IMR-90 (cell line): ENCODE measurements at regions not wholly inside any gene's neighbourhood (a gene's known extent, or its start where the extent isn't known, plus 50 kb on each side); places are given as distances from the start of the nearest gene placed in this dataset.

Experiments used
- ATAC-seq: fragments of 200-7000 bp; cut with Tn5 transposase; 2 replicates; pipeline ENCODE4 v1.9.1; 2020; ENCODE audit warnings: low read depth, mild to moderate bottlenecking, moderate library complexity
- BruUV-seq: library from RNA; stranded (reverse); fragments of 400-500 nt; replicated peaks from 2 replicates; lab custom pipeline; 2021; lab: Mats Ljungman, UMichigan
- CTCF ChIA-PET: fragments of 300-600 bp; formaldehyde crosslinking; extraction: SDS; loops from one replicate; lab custom pipeline; 2021; ENCODE audit warnings: antibody characterized with exemption; lab: Yijun Ruan, JAX
- POLR2A ChIA-PET: fragments of 300-600 bp; sonication (Branson Sonifier 250); formaldehyde crosslinking; loops from one replicate; lab custom pipeline; 2022; ENCODE audit warnings: antibody characterized with exemption; ENCODE audit not compliant: unreplicated experiment; lab: Charles Lee
- DNase-seq: peaks from one replicate; pipeline ENCODE4 v3.0.0; 2013
- H2AFZ ChIP-seq: replicated peaks from 2 replicates; pipeline ENCODE3; 2013; ENCODE audit warnings: low read length, mild to moderate bottlenecking; ENCODE audit not compliant: poor library complexity
- H2AK5ac ChIP-seq: 2 replicates; pipeline ENCODE4 v1.6.1; 2013; ENCODE audit warnings: low read depth, low read length, inconsistent platforms
- H2AK9ac ChIP-seq: replicated peaks from 2 replicates; pipeline ENCODE3; 2013; ENCODE audit warnings: mild to moderate bottlenecking, low read depth, low read length, moderate library complexity; ENCODE audit not compliant: poor library complexity
- H2BK120ac ChIP-seq: 2 replicates; pipeline ENCODE4 v1.6.1; 2013; ENCODE audit warnings: low read depth, low read length, inconsistent platforms
- H2BK15ac ChIP-seq: 3 replicates; pipeline ENCODE4 v1.6.1; 2013; ENCODE audit warnings: low read depth, low read length, inconsistent platforms
- H2BK20ac ChIP-seq: 2 replicates; pipeline ENCODE4 v1.6.1; 2013; ENCODE audit warnings: low read depth, mild to moderate bottlenecking, inconsistent platforms, low read length, moderate library complexity
- H2BK5ac ChIP-seq: 2 replicates; pipeline ENCODE4 v1.6.1; 2013; ENCODE audit warnings: mild to moderate bottlenecking, low read depth, low read length, inconsistent platforms; ENCODE audit not compliant: poor library complexity, severe bottlenecking
- H3K14ac ChIP-seq: replicated peaks from 2 replicates; pipeline ENCODE4 v1.6.1; 2013; ENCODE audit warnings: low read depth, low read length, inconsistent platforms
- H3K18ac ChIP-seq: 2 replicates; pipeline ENCODE4 v1.6.1; 2013; ENCODE audit warnings: low read depth, low read length, control low read depth
- H3K23ac ChIP-seq: 2 replicates; pipeline ENCODE4 v1.6.1; 2013; ENCODE audit warnings: low read depth, low read length, inconsistent platforms
- H3K27ac ChIP-seq: 2 replicates; pipeline ENCODE4 v1.5.1; 2013; ENCODE audit warnings: mild to moderate bottlenecking, control low read depth, low read length; ENCODE audit not compliant: insufficient read depth
- H3K27me3 ChIP-seq: 2 replicates; pipeline ENCODE4 v1.6.1; 2013; ENCODE audit warnings: low read length; ENCODE audit not compliant: control insufficient read depth, insufficient read depth
- H3K36me3 ChIP-seq: 2 replicates; pipeline ENCODE4 v1.6.1; 2013; ENCODE audit warnings: low read length, mixed read lengths; ENCODE audit not compliant: control insufficient read depth, insufficient read depth
- H3K4ac ChIP-seq: 2 replicates; pipeline ENCODE4 v1.6.1; 2013; ENCODE audit warnings: low read depth, low read length, inconsistent platforms
- H3K4me1 ChIP-seq: 2 replicates; pipeline ENCODE4 v1.6.1; 2013; ENCODE audit warnings: low read length, mixed read lengths; ENCODE audit not compliant: control insufficient read depth, insufficient read depth
- H3K4me2 ChIP-seq: 2 replicates; pipeline ENCODE4 v1.6.1; 2013; ENCODE audit warnings: low read depth, mild to moderate bottlenecking, control low read depth, low read length, moderate library complexity
- H3K4me3 ChIP-seq: 2 replicates; pipeline ENCODE4 v1.5.1; 2013; ENCODE audit warnings: low read depth, mild to moderate bottlenecking, control low read depth, low read length, moderate library complexity; ENCODE audit not compliant: insufficient read depth
- H3K56ac ChIP-seq: 2 replicates; pipeline ENCODE4 v1.6.1; 2013; ENCODE audit warnings: low read length, inconsistent platforms; ENCODE audit not compliant: insufficient read depth; ENCODE audit errors: extremely low read depth
- H3K79me1 ChIP-seq, 2 experiments: 2 replicates each; pipeline ENCODE4 v1.6.1; 2013; ENCODE audit warnings: low read length in 2 of 2, inconsistent platforms in 1 of 2, low read depth in 1 of 2
- H3K9ac ChIP-seq: 2 replicates; pipeline ENCODE4 v1.6.1; 2013; ENCODE audit warnings: low read depth, low read length, control low read depth
- H3K9me1 ChIP-seq: 2 replicates; pipeline ENCODE4 v1.6.1; 2013; ENCODE audit warnings: low read length, inconsistent platforms; ENCODE audit not compliant: insufficient read depth
- H3K9me3 ChIP-seq: 2 replicates; pipeline ENCODE4 v1.6.1; 2013; ENCODE audit warnings: low read length; ENCODE audit not compliant: control insufficient read depth, insufficient read depth
- H4K20me1 ChIP-seq: 2 replicates; pipeline ENCODE4 v1.6.1; 2013; ENCODE audit warnings: low read length, inconsistent platforms; ENCODE audit not compliant: insufficient read depth
- H4K5ac ChIP-seq: 2 replicates; pipeline ENCODE4 v1.6.1; 2013; ENCODE audit warnings: mild to moderate bottlenecking, low read depth, low read length, control low read depth
- H4K8ac ChIP-seq, 2 experiments: 2 replicates each; pipeline ENCODE4 v1.6.1; 2013; ENCODE audit warnings: low read depth in 2 of 2, low read length in 2 of 2, control low read depth in 1 of 2, inconsistent platforms in 1 of 2
- H4K91ac ChIP-seq: 2 replicates; pipeline ENCODE4 v1.6.1; 2013; ENCODE audit warnings: low read depth, low read length, inconsistent platforms; ENCODE audit not compliant: insufficient read depth
- CEBPB ChIP-seq: IDR thresholded peaks from 2 replicates; pipeline ENCODE4 v1.6.1; 2012; ENCODE audit warnings: low read depth, low read length, improper control_type of control experiment
- FOS ChIP-seq: fragments of 150-350 bp; IDR thresholded peaks from 2 replicates; pipeline ENCODE4 v1.6.1; 2016; ENCODE audit warnings: low read depth, low read length
- WGBS, 2 experiments: methylation state at CpG; one replicate each; pipeline versions ENCODE4 v1.1.5 to v1.1.7; 2013; ENCODE audit warnings: missing lambda C conversion rate in 2 of 2; ENCODE audit not compliant: insufficient read length in 1 of 2; ENCODE audit errors: extremely low coverage in 2 of 2; 5-methylcytosine and 5-hydroxymethylcytosine counted together
- dilution Hi-C: fragments of 300-500 bp; cut with HindIII; formaldehyde crosslinking; loops from one replicate; pipeline ENCODE4 v1.14.3; 2018; ENCODE audit warnings: low sequenced_read_pairs; ENCODE audit not compliant: unreplicated experiment
- in situ Hi-C: fragments of 300-500 bp; cut with MboI; formaldehyde crosslinking; loops from 3 replicates; pipeline ENCODE4 v1.14.3; 2019; ENCODE audit warnings: low sequenced_read_pairs, inconsistent platforms, mixed read lengths
- intact Hi-C: fragments of 100-400 bp; cut with micrococcal nuclease; formaldehyde crosslinking; loops from 2 replicates; pipeline ENCODE4 v1.10.0; 2022
- TF ChIP-seq, protein P1 (sequence below): conservative IDR thresholded peaks from 2 replicates; pipeline ENCODE4 v1.5.1; 2012; ENCODE audit warnings: mild to moderate bottlenecking, low read depth, low read length, improper control_type of control experiment

DNA sequence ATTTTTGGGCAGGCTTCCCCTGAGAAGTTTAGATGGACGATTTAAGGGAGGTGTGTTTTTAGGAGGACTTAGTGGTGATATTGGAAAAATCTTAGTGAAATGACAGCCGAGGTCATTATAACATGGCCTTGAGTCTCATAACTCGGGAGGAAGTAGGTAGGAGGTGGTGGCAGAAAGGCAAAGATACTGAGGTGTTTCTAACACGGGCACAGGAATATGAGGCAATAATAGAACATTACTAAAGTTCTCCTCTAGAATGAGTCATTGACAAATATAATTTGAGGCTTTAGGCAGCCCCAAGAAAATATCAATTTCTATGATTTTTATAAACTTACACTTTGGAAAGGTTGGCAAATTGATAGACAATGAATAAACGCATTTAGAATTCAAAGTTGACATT, 146.1 kb upstream of the ZEB2 start:
- no peak overlapping the region for H4K91ac ChIP-seq
- intact Hi-C loops = no loop called here
- no peaks in the 10 kb centered on the region for H3K36me3 ChIP-seq
- CTCF ChIA-PET = no interaction called here
- no peaks in the 10 kb centered on the region for H3K9me3 ChIP-seq
- in situ Hi-C loops = no loop called here
- no peak overlapping the region for H2BK20ac ChIP-seq
- no peaks in the 10 kb centered on the region for H3K79me1 ChIP-seq
- H3K4me1 ChIP-seq = no peaks in the 10 kb centered on the region; the same call in 1 of the 2 replicates
- H4K8ac ChIP-seq = no peak overlapping the region
- POLR2A ChIA-PET = no interaction called here
- no peak overlapping the region for H2AFZ ChIP-seq
- peak; percentile 73 for TF ChIP-seq CEBPB
- TF ChIP-seq, protein P1, sequence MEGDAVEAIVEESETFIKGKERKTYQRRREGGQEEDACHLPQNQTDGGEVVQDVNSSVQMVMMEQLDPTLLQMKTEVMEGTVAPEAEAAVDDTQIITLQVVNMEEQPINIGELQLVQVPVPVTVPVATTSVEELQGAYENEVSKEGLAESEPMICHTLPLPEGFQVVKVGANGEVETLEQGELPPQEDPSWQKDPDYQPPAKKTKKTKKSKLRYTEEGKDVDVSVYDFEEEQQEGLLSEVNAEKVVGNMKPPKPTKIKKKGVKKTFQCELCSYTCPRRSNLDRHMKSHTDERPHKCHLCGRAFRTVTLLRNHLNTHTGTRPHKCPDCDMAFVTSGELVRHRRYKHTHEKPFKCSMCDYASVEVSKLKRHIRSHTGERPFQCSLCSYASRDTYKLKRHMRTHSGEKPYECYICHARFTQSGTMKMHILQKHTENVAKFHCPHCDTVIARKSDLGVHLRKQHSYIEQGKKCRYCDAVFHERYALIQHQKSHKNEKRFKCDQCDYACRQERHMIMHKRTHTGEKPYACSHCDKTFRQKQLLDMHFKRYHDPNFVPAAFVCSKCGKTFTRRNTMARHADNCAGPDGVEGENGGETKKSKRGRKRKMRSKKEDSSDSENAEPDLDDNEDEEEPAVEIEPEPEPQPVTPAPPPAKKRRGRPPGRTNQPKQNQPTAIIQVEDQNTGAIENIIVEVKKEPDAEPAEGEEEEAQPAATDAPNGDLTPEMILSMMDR = no peak
- TF ChIP-seq FOS = 0 out of 2 replicates have a peak, but pooled peaks have one; percentile 26
- H3K23ac ChIP-seq = no peak overlapping the region
- H3K18ac ChIP-seq = no peak overlapping the region
- no peak overlapping the region for H2BK15ac ChIP-seq
- H2AK9ac ChIP-seq = no peak overlapping the region
- no peak for ATAC-seq
- no peak overlapping the region for H3K56ac ChIP-seq
- H3K4me2 ChIP-seq = no peak overlapping the region
- whole genome bisulfite sequencing, 2 experiments = 33% methylated on average over 1 of the region's 5 CpGs; no CpG with 5 or more reads in 1 of the 2 experiments
- H4K20me1 ChIP-seq = no peaks in the 10 kb centered on the region
- BruUV-seq = no TSS peak
- H3K27me3 ChIP-seq = no peaks in the 10 kb centered on the region
- H2BK5ac ChIP-seq = no peak overlapping the region
- no peak overlapping the region for H3K14ac ChIP-seq
- H2BK120ac ChIP-seq = no peak overlapping the region
- dilution Hi-C loops = no loop called here
- no peak overlapping the region for H4K5ac ChIP-seq
- no peak overlapping the region for H3K27ac ChIP-seq
- no peak overlapping the region for H2AK5ac ChIP-seq
- H3K9ac ChIP-seq = no peak overlapping the region
- no peak overlapping the region for H3K4me3 ChIP-seq
- no peak overlapping the region for H3K4ac ChIP-seq
- peak; percentile 28 for DNase-seq
- no peaks in the 10 kb centered on the region for H3K9me1 ChIP-seq
